GM12878 (cell line): ENCODE measurements at regions not wholly inside any gene's neighbourhood (a gene's known extent, or its start where the extent isn't known, plus 50 kb on each side); places are given as distances from the start of the nearest gene placed in this dataset.

Source experiments
- ATAC-seq: fragments of 200-7000 bp; cut with Tn5 transposase; 3 replicates; pipeline ENCODE4 v1.9.1; 2020; ENCODE audit warnings: mild to moderate bottlenecking, moderate library complexity
- BruUV-seq: library from RNA; stranded (reverse); fragments of 400-500 nt; replicated peaks from 2 replicates; lab custom pipeline; 2021; lab: Mats Ljungman, UMichigan
- CTCF ChIA-PET: fragments of 300-600 bp; sonication (Branson Sonifier 250); formaldehyde crosslinking; extraction: SDS; loops from one replicate; lab custom pipeline; 2021; ENCODE audit warnings: inconsistent platforms; lab: Yijun Ruan, JAX
- POLR2A ChIA-PET: fragments of 350-600 bp; formaldehyde crosslinking; extraction: SDS; loops from one replicate; lab custom pipeline; 2021; ENCODE audit warnings: inconsistent platforms; lab: Charles Lee
- RAD21 ChIA-PET: fragments of 300-600 bp; sonication (Branson Sonifier 250); formaldehyde crosslinking; loops from one replicate; lab custom pipeline; 2023; ENCODE audit warnings: antibody characterized with exemption; ENCODE audit not compliant: unreplicated experiment; lab: Charles Lee
- SMC1A ChIA-PET: fragments of 300-600 bp; sonication (Branson Sonifier 250); formaldehyde crosslinking; loops from one replicate; lab custom pipeline; 2023; ENCODE audit not compliant: unreplicated experiment, uncharacterized antibody; lab: Charles Lee
- DNase-seq: peaks from one replicate; pipeline ENCODE4 v3.0.0-alpha.2; 2011; ENCODE audit warnings: low read depth, low spot score
- FAIRE-seq: peaks from 3 replicates; lab custom pipeline; 2011; peaks lifted over from hg19 to GRCh38; lab: Jason Lieb, UNC
- H2AFZ ChIP-seq: 2 replicates; pipeline ENCODE4 v1.6.0; 2011; ENCODE audit warnings: low read depth, low read length, control low read depth; ENCODE audit not compliant: control insufficient read depth
- H3K27ac ChIP-seq: 2 replicates; pipeline ENCODE4 v1.5.1; 2011; ENCODE audit warnings: control low read depth; ENCODE audit not compliant: control insufficient read depth, insufficient read depth
- H3K27me3 ChIP-seq, 2 experiments: replicated peaks in 1 of 2; 2 replicates each; pipeline versions ENCODE4 v1.6.0 to v1.6.1; 2011; ENCODE audit warnings: low read length in 1 of 2; ENCODE audit not compliant: control insufficient read depth in 2 of 2, insufficient read depth in 2 of 2
- H3K36me3 ChIP-seq, 2 experiments: 2 replicates each; pipeline ENCODE4 v1.5.1; 2011; ENCODE audit warnings: low read length in 1 of 2; ENCODE audit not compliant: control insufficient read depth in 2 of 2, insufficient read depth in 2 of 2
- H3K4me1 ChIP-seq: 2 replicates; pipeline ENCODE4 v1.6.1; 2011; ENCODE audit warnings: mild to moderate bottlenecking, low read length, moderate library complexity, mixed read lengths; ENCODE audit not compliant: control insufficient read depth, insufficient read depth
- H3K4me2 ChIP-seq: 2 replicates; pipeline ENCODE4 v1.6.0; 2011; ENCODE audit warnings: control low read depth; ENCODE audit not compliant: control insufficient read depth, insufficient read depth
- H3K4me3 ChIP-seq: fragments of 200-600 bp; sonication (generic); 2 replicates; pipeline ENCODE4 v1.5.1; 2016
- H3K79me2 ChIP-seq: 2 replicates; pipeline ENCODE4 v1.6.0; 2011; ENCODE audit warnings: low read length; ENCODE audit not compliant: control insufficient read depth, insufficient read depth
- H3K9ac ChIP-seq: 2 replicates; pipeline ENCODE4 v1.8.0; 2011; ENCODE audit warnings: low read length, control low read depth, mixed read lengths; ENCODE audit not compliant: control insufficient read depth, insufficient read depth
- H3K9me3 ChIP-seq: replicated peaks from 3 replicates; pipeline ENCODE4 v1.5.1; 2011; ENCODE audit warnings: mild to moderate bottlenecking, low read length; ENCODE audit not compliant: control insufficient read depth, insufficient read depth
- H4K20me1 ChIP-seq: 2 replicates; pipeline ENCODE4 v1.6.0; 2011; ENCODE audit not compliant: control insufficient read depth, insufficient read depth
- BCL11A ChIP-seq: IDR thresholded peaks from 2 replicates; pipeline ENCODE4 v1.6.1; 2011; ENCODE audit warnings: low read depth, low read length
- CHD4 ChIP-seq: fragments of 200-600 bp; sonication (generic); IDR thresholded peaks from 2 replicates; pipeline ENCODE4 v1.6.1; 2016; ENCODE audit warnings: mild to moderate bottlenecking
- CREB1 ChIP-seq: IDR thresholded peaks from 2 replicates; pipeline ENCODE4 v1.6.1; 2012; ENCODE audit warnings: low read depth, mild to moderate bottlenecking, inconsistent platforms
- GATAD2B ChIP-seq: fragments of 450-650 bp; conservative IDR thresholded peaks from 2 replicates; pipeline ENCODE4 v1.6.1; 2017; ENCODE audit warnings: low read depth, mild to moderate bottlenecking, moderate library complexity
- HDGF ChIP-seq: fragments of 450-650 bp; IDR thresholded peaks from 2 replicates; pipeline ENCODE4 v1.6.1; 2016; ENCODE audit warnings: antibody characterized with exemption
- IKZF2 ChIP-seq, 2 experiments: fragments of 450-650 bp; IDR thresholded peaks; 2 replicates each; pipeline ENCODE4 v1.6.1; 2017; ENCODE audit warnings: mild to moderate bottlenecking in 2 of 2, moderate library complexity in 2 of 2
- IRF4 ChIP-seq: IDR thresholded peaks from 2 replicates; pipeline ENCODE4 v1.6.1; 2011; ENCODE audit warnings: low read depth, low read length
- NBN ChIP-seq: fragments of 450-650 bp; IDR thresholded peaks from 2 replicates; pipeline ENCODE4 v1.6.1; 2016
- PRDM15 ChIP-seq: fragments of 450-650 bp; formaldehyde crosslinking; IDR thresholded peaks from 2 replicates; pipeline ENCODE4 v1.4.0; 2020; ENCODE audit warnings: mild to moderate bottlenecking, moderate library complexity
- RAD21 ChIP-seq: IDR thresholded peaks from 2 replicates; pipeline ENCODE4 v1.6.1; 2011; ENCODE audit warnings: mild to moderate bottlenecking, low read depth, low read length, moderate library complexity; ENCODE audit not compliant: insufficient read depth
- RAD51 ChIP-seq: fragments of 450-650 bp; IDR thresholded peaks from 2 replicates; pipeline ENCODE4 v1.6.1; 2016; ENCODE audit warnings: moderate library complexity, mild to moderate bottlenecking, inconsistent platforms
- YY1 ChIP-seq: IDR thresholded peaks from 2 replicates; pipeline ENCODE4 v1.6.1; 2011; ENCODE audit warnings: low read depth, mild to moderate bottlenecking, low read length
- ZBED1 ChIP-seq: IDR thresholded peaks from 2 replicates; pipeline ENCODE4 v1.6.1; 2016; ENCODE audit warnings: borderline replicate concordance
- ZBTB4 ChIP-seq: fragments of 450-650 bp; formaldehyde crosslinking; IDR thresholded peaks from 2 replicates; pipeline ENCODE4 v1.4.0; 2022; ENCODE audit warnings: mild to moderate bottlenecking, moderate library complexity
- ZNF274 ChIP-seq: IDR thresholded peaks from one replicate; pipeline ENCODE4 v1.8.0; 2011; ENCODE audit not compliant: insufficient read length, insufficient read depth
- WGBS: methylation state at CpG from one replicate; pipeline ENCODE4 v1.1.6; 2016; ENCODE audit warnings: low lambda C conversion rate; ENCODE audit not compliant: insufficient replicate concordance, insufficient coverage; ENCODE audit errors: missing lambda C conversion rate; 5-methylcytosine and 5-hydroxymethylcytosine counted together
- in situ Hi-C: fragments of 300-500 bp; cut with MboI; formaldehyde crosslinking; loops from 9 replicates; pipeline ENCODE4 v1.14.3; 2018; ENCODE audit warnings: mixed read lengths
- intact Hi-C: fragments of 100-400 bp; cut with micrococcal nuclease; formaldehyde crosslinking; loops from one replicate; pipeline ENCODE4 v1.14.2; 2022; ENCODE audit not compliant: unreplicated experiment

- no peak for TF ChIP-seq RAD51
- no peak for TF ChIP-seq CREB1
- TF ChIP-seq YY1: no peak
- TF ChIP-seq RAD21: 0 out of 2 replicates have a peak, but pooled peaks have one; percentile 9
- no peak for TF ChIP-seq ZNF274
- no peak for TF ChIP-seq CHD4
Observed at GRCh38 chr2:8543060-8543382, 138.8 kb upstream of the ID2 start (continued).

- no TSS peak for BruUV-seq
- RAD21 ChIA-PET: interaction anchor here (0.5 to 10.3 kb wide), 32 partner anchors 9 to 1116 kb away, joined by 3 to 322 read pairs (median 8); partner anchors contain the start of gene ID2
- peak; percentile 79 for ATAC-seq
- Histone ChIP-seq H3K36me3 (no peaks in the 10 kb centered on the region), H2AFZ (peak overlapping the region; percentile 51; the same call in 1 of the 2 replicates), H3K9ac (peak overlapping the region; percentile 67), H3K27me3 (no peaks in the 10 kb centered on the region), H3K4me1 (peaks cover 60% of the 10 kb centered on the region), H4K20me1 (no peaks in the 10 kb centered on the region), H3K4me3 (no peak overlapping the region; the same call in 1 of the 2 replicates), H3K9me3 (no peaks in the 10 kb centered on the region), H3K79me2 (no peaks in the 10 kb centered on the region), H3K4me2 (peak overlapping the region; percentile 78), H3K27ac (peak overlapping the region; percentile 95)
- 1% methylated on average over 29 of the region's 29 CpGs for WGBS
- intact Hi-C loops (loop anchor here (1.0 to 5.0 kb wide), 13 partner anchors 17 to 771 kb away; no protein-coding TSS in a partner anchor), in situ Hi-C loops (loop anchor here (5.0 kb wide), 2 partner anchors 136 to 241 kb away; no protein-coding TSS in a partner anchor)
- SMC1A ChIA-PET: interaction anchor here (0.6 to 10.9 kb wide), 28 partner anchors 9 to 1116 kb away, joined by 3 to 284 read pairs (median 10); partner anchors contain the start of gene ID2
- POLR2A ChIA-PET: interaction anchor here (0.6 to 3.7 kb wide), 23 partner anchors 11 to 540 kb away, joined by 3 to 43 read pairs (median 5); partner anchors contain the start of gene ID2
- peak; percentile 96 for DNase-seq
- CTCF ChIA-PET: interaction anchor here (0.7 to 3.8 kb wide), 19 partner anchors 10 to 1115 kb away, joined by 3 to 64 read pairs (median 4); partner anchors contain the start of gene ID2
- peak; percentile 99 for FAIRE-seq
- TF ChIP-seq BCL11A (peak; percentile 91), PRDM15 (CRISPR knock-in tag) (no peak), ZBTB4 (CRISPR knock-in tag) (peak; percentile 71; the same call in 1 of the 2 replicates), HDGF (peak; percentile 69; the same call in 1 of the 2 replicates), IRF4 (peak; percentile 75), CREB1 (peak; percentile 66), NBN (peak; percentile 90), IKZF2 (IDR thresholded peaks at IDR 0.05) (peak; percentile 96), ZBED1 (peak; percentile 90; the same call in 1 of the 2 replicates), GATAD2B (peak; percentile 99)
Observed at GRCh38 chr2:8543383-8544170, 138.3 kb upstream of the ID2 start.
